Caco-2 (cell line): ENCODE measurements at regions not wholly inside any gene's neighbourhood (a gene's known extent, or its start where the extent isn't known, plus 50 kb on each side); places are given as distances from the start of the nearest gene placed in this dataset.

Experiments used
- BruUV-seq: library from RNA; stranded (reverse); fragments of 400-500 nt; replicated peaks from 2 replicates; lab custom pipeline; 2021; lab: Mats Ljungman, UMichigan
- CTCF ChIA-PET: fragments of 300-600 bp; sonication (Branson Sonifier 250); formaldehyde crosslinking; loops from one replicate; lab custom pipeline; 2022; ENCODE audit warnings: antibody characterized with exemption; lab: Charles Lee
- POLR2A ChIA-PET: fragments of 300-600 bp; sonication (Branson Sonifier 250); formaldehyde crosslinking; loops from one replicate; lab custom pipeline; 2022; ENCODE audit warnings: antibody characterized with exemption; lab: Charles Lee
- DNase-seq, 2 experiments: peaks; one replicate each; pipeline versions ENCODE4 v3.0.0 to v3.0.0-alpha.2; 2020 to 2022
- H3K27me3 ChIP-seq: replicated peaks from 2 replicates; pipeline ENCODE4 v1.6.0; 2011; ENCODE audit warnings: low read length; ENCODE audit not compliant: control insufficient read depth, insufficient read depth
- H3K36me3 ChIP-seq: 2 replicates; pipeline ENCODE4 v1.5.1; 2011; ENCODE audit warnings: low read length; ENCODE audit not compliant: control insufficient read depth, insufficient read depth
- H3K4me1 ChIP-seq: fragments of 250-450 bp; sonication (Bioruptor Pico); 2 replicates; pipeline ENCODE4 v1.5.1; 2020; ENCODE audit warnings: mild to moderate bottlenecking
- H3K4me3 ChIP-seq: 2 replicates; pipeline ENCODE4 v1.5.1; 2011; ENCODE audit warnings: low read depth, mild to moderate bottlenecking, control low read depth, low read length
- H3K9me3 ChIP-seq: fragments of 250-450 bp; sonication (Bioruptor Pico); 2 replicates; pipeline ENCODE4 v1.5.1; 2020; ENCODE audit warnings: mild to moderate bottlenecking, moderate library complexity
- H3K27ac Mint-ChIP-seq: one replicate; pipeline ENCODE4 v1.8.0; 2022; ENCODE audit warnings: mixed read lengths; ENCODE audit not compliant: unreplicated experiment
- H3K27me3 Mint-ChIP-seq: one replicate; pipeline ENCODE4 v1.8.0; 2022; ENCODE audit warnings: mixed read lengths; ENCODE audit not compliant: insufficient read depth, unreplicated experiment
- H3K36me3 Mint-ChIP-seq: one replicate; pipeline ENCODE4 v1.8.0; 2022; ENCODE audit warnings: mild to moderate bottlenecking, mixed read lengths; ENCODE audit not compliant: insufficient read depth, unreplicated experiment
- H3K4me1 Mint-ChIP-seq: one replicate; pipeline ENCODE4 v1.8.0; 2022; ENCODE audit warnings: low read depth, mixed read lengths; ENCODE audit not compliant: unreplicated experiment
- H3K4me3 Mint-ChIP-seq: one replicate; pipeline ENCODE4 v1.8.0; 2022; ENCODE audit warnings: mild to moderate bottlenecking, moderate library complexity, mixed read lengths; ENCODE audit not compliant: unreplicated experiment
- H3K9me3 Mint-ChIP-seq: one replicate; pipeline ENCODE4 v1.8.0; 2022; ENCODE audit warnings: mixed read lengths; ENCODE audit not compliant: unreplicated experiment
- CTCF ChIP-seq, 2 experiments: fragments of 200-600 bp in 1 of 2; IDR thresholded peaks; 1 replicate in 1 of 2; 2 replicates in 1 of 2; pipeline versions ENCODE4 v1.5.1 to v1.8.0; 2011 to 2022; ENCODE audit warnings: antibody characterized with exemption in 1 of 2, control low read depth in 1 of 2, inconsistent platforms in 1 of 2, low read depth in 1 of 2, low read length in 1 of 2, mild to moderate bottlenecking in 1 of 2, moderate library complexity in 1 of 2; ENCODE audit not compliant: insufficient read depth in 1 of 2, severe bottlenecking in 1 of 2, unreplicated experiment in 1 of 2
- intact Hi-C: fragments of 100-400 bp; cut with micrococcal nuclease; formaldehyde crosslinking; loops from one replicate; pipeline ENCODE4 v1.10.0; 2022; ENCODE audit not compliant: unreplicated experiment

- H3K4me1 Mint-ChIP-seq: no peaks in the 10 kb centered on the region
- no TSS peak for BruUV-seq
- H3K27me3 Mint-ChIP-seq: peaks cover 6% of the 10 kb centered on the region
- peaks cover 4% of the 10 kb centered on the region for H3K36me3 Mint-ChIP-seq
- H3K4me1 ChIP-seq: no peaks in the 10 kb centered on the region
- ChIA-PET POLR2A (no interaction called here), CTCF (no interaction called here)
- H3K4me3 Mint-ChIP-seq: no peak overlapping the region
- DNase-seq: no peak
- no peak for TF ChIP-seq CTCF (IDR thresholded peaks at IDR 0.05; ENCODE audit: insufficient read depth in 1 of 2, low read depth in 1 of 2, low read length in 1 of 2, severe bottlenecking in 1 of 2, unreplicated experiment in 1 of 2)
- no peak overlapping the region for H3K27ac Mint-ChIP-seq
- H3K9me3 Mint-ChIP-seq: no peaks in the 10 kb centered on the region
- no peaks in the 10 kb centered on the region for H3K9me3 ChIP-seq
- no peaks in the 10 kb centered on the region for H3K27me3 ChIP-seq
- H3K36me3 ChIP-seq: no peaks in the 10 kb centered on the region
- intact Hi-C loops: no loop called here
- no peak overlapping the region for H3K4me3 ChIP-seq
Measured at GRCh38 chr14:85798856-85799255, 268.9 kb downstream of the FLRT2 start.

GRCh38 chr14:85793533-85793932 is 263.6 kb downstream of the FLRT2 start:
- ChIA-PET POLR2A (no interaction called here), CTCF (no interaction called here)
- no peak for TF ChIP-seq CTCF (IDR thresholded peaks at IDR 0.05; ENCODE audit: insufficient read depth in 1 of 2, low read depth in 1 of 2, low read length in 1 of 2, severe bottlenecking in 1 of 2, unreplicated experiment in 1 of 2)
- no peak overlapping the region for H3K4me3 Mint-ChIP-seq
- Histone ChIP-seq H3K27me3 (no peaks in the 10 kb centered on the region), H3K9me3 (no peaks in the 10 kb centered on the region), H3K4me1 (no peaks in the 10 kb centered on the region), H3K4me3 (no peak overlapping the region), H3K36me3 (no peaks in the 10 kb centered on the region)
- no peak overlapping the region for H3K27ac Mint-ChIP-seq
- H3K9me3 Mint-ChIP-seq: no peaks in the 10 kb centered on the region
- H3K36me3 Mint-ChIP-seq: peaks cover 4% of the 10 kb centered on the region
- no peak for DNase-seq
- H3K27me3 Mint-ChIP-seq: peaks cover 6% of the 10 kb centered on the region
- no peaks in the 10 kb centered on the region for H3K4me1 Mint-ChIP-seq
- BruUV-seq: no TSS peak
- intact Hi-C loops: no loop called here

GRCh38 chr14:85789506-85789905 is 259.6 kb downstream of the FLRT2 start:
- intact Hi-C loops: no loop called here
- H3K27me3 Mint-ChIP-seq: peaks cover 2% of the 10 kb centered on the region
- ChIA-PET CTCF (no interaction called here), POLR2A (no interaction called here)
- Histone ChIP-seq H3K9me3 (no peaks in the 10 kb centered on the region), H3K4me3 (no peak overlapping the region), H3K27me3 (no peaks in the 10 kb centered on the region), H3K4me1 (no peaks in the 10 kb centered on the region), H3K36me3 (no peaks in the 10 kb centered on the region)
- no peak overlapping the region for H3K4me3 Mint-ChIP-seq
- BruUV-seq: no TSS peak
- no peaks in the 10 kb centered on the region for H3K36me3 Mint-ChIP-seq
- no peak for TF ChIP-seq CTCF (IDR thresholded peaks at IDR 0.05; ENCODE audit: insufficient read depth in 1 of 2, low read depth in 1 of 2, low read length in 1 of 2, severe bottlenecking in 1 of 2, unreplicated experiment in 1 of 2)
- no peaks in the 10 kb centered on the region for H3K9me3 Mint-ChIP-seq
- DNase-seq: no peak
- H3K27ac Mint-ChIP-seq: no peak overlapping the region
- no peaks in the 10 kb centered on the region for H3K4me1 Mint-ChIP-seq
